GM20431 (cell line): ENCODE measurements at regions not wholly inside any gene's neighbourhood (a gene's known extent, or its start where the extent isn't known, plus 50 kb on each side); places are given as distances from the start of the nearest gene placed in this dataset.

Source experiments
- in situ Hi-C: fragments of 300-500 bp; cut with MseI, MboI; formaldehyde crosslinking; loops from one replicate; pipeline ENCODE4 v1.15.0; 2020; ENCODE audit warnings: low sequenced_read_pairs; ENCODE audit not compliant: unreplicated experiment

DNA sequence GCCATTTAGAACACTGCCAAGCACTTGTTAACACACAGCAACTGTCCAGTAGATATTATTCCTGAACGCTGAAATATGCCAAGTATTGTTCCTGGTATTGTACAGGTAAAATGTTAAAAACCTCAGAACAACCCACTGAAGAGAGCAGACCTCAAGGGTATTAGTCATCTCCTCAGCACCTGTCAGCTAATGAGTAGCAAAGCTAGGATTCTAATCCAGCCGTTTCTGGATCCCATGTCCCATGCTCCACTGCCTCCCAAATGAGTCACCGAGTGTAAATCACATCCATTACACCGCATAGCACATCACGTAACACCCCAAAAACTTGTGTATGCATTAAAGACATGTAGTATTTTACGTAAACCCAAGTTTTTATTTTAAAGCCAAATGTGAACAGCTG is 705.4 kb upstream of the TENM4 start:
- in situ Hi-C loops = no loop called here

DNA sequence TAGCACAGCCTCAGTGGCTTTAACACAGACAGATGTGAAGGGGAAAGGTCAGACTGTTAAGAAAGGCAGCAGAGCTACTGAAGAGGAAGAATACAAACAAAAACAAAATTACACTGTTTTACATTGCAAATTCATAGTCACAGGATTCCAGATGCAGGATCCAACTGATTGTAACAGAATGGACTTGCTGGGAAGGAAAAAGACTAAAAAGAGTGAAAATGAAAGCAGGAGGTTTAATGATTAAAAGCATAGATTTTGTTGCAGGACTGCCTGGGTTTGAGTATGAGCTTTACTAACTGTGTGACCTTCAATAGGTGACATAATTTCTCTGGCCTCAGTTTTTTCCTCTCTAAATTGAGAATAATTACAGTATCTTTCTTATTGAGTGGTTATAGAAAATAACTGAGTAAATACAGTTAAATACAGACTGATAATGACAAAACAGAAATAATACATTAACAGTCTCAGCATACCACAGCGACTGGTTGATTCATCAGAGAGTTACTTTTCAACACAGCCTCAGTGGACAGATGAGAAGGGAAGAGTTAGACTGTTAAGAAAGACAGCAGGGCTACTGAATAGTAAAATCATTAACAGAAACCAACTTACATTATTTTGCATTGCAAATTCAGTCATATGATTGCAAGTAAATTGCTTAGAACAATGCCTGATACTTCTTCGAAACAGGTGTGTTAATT is 704.2 kb upstream of the TENM4 start:
- in situ Hi-C loops = no loop called here

DNA sequence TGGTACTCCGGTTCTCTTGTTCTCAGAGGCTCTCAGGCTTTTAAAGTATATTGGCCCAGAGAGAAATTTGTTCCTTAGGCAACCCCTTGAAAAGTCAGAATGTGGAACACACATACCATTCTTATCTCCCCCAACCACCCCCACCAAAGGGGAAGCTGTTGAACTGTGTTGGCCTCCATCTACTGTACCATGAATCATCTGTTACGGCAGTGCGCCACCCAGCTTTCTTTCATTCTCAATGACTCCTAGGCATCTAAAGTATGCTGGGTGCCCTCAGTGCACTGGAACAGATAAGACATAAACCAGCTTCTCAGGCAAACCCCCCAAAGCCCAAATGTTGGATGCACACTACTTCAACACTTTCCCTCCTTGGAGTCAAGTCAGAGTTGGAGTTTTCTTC is 696.2 kb upstream of the TENM4 start:
- in situ Hi-C loops = no loop called here

DNA sequence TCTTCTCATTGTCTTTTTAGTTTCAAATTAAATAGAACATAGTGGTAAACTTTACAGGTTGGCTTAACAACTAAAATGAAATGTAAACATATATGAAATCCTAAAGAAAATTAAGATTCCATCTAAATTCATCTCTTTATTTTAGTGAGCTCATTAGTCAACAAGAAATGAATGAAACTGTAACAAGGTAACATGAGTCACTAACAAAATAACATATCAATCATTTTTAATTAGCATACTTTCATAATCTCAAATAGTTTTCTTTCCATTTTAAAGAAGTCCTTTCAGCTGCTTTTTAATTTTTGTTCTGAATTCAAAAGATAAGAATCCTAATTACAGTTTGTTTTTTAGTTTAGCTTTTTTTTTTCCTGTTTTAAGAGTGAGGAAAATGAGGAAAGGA is 688.6 kb upstream of the TENM4 start:
- in situ Hi-C loops = no loop called here

DNA sequence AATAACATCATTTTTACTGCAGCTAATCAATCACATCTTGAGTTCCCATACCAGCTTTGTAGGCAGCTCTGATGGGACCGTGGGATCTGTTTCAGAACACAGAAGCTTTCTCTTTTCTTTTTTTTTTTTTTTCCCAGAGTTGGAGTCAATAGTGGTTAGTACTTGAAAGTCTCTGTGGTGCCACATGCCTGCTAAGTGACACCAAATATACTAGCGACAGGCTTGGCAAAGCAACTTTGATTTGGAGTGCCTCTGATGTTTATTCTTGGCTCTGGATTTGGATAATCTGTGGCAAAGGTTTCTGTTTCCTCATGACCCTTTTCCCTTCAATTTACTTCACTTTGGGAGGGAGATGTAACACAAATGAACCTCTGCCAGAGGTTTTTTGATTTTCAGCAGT is 681.4 kb upstream of the TENM4 start:
- in situ Hi-C loops = no loop called here

DNA sequence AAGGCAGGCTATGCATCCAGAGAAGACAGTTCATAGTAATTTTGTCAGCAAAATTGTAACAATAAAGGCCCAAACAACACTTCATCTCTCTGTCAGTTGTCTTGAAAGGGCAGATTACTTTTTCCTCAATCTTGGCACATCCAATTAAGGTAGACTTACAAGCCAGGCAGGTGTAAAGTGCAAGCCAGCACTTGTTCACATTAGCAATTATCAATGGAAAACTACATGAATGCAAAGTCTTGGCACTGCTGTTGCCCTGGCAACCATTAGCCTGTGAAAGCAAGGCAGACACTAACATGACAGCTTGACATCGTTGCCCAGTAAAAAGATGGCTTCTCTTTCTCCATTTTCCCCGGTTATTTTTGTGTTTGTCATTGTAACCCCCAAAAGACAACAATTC is 677.2 kb upstream of the TENM4 start:
- in situ Hi-C loops = no loop called here

DNA sequence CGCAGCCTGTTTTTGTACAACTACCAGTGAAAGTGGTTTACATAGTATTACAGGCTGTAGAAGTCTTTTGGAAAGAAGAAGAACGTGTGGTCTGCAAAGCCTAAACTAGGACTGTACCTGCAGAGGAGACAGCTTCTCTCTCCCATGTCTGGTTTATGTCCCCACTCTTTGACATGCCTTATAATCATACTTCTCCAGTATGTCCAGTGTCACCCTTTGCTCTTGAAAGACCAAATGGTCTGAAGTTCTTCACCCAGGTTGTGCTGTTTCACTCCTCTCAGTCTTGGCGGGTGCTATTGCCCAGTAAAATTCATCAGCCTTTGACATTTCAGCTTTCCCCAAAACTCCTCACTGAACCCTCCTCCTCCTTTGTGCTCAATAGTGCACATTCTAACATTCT is 676.0 kb upstream of the TENM4 start:
- in situ Hi-C loops = no loop called here

DNA sequence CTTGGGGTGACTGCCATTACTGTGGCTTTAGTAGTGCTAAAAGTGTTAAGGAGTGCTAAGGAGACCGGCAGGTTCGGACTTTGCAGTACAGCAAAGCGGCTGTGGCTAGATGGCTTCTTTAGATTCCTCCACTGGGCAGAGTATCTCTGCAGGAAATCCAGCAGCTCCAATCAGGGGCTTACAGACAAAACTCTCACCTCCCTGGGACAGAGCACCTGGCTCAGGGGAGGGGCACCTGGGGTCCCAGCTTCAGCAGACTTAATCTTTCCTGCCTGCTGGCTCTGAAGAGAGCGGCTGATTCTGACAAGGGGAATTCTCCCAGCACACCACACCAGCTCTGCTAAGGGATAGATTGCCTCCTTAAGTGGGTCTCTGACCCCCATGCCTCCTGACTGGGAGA is 668.8 kb upstream of the TENM4 start:
- in situ Hi-C loops = no loop called here

DNA sequence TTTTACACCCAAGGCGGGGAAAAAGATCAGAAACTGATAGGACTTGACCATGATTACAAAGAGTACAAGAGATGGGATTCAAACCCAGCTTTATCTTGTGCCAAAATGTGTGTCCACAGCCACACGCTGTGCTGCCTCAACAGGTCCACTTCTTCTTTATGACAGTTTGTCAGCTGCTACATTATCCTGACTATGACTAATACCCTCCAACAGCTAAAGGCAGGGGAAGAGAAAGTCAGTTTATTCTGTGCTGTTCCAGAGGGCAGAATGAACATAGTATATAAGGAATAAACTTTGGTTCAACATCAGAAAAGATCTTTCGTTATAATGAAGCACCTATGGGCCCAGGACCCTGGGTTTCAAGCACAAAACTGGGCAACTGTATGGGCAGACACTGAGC is 668.2 kb upstream of the TENM4 start:
- in situ Hi-C loops = no loop called here

DNA sequence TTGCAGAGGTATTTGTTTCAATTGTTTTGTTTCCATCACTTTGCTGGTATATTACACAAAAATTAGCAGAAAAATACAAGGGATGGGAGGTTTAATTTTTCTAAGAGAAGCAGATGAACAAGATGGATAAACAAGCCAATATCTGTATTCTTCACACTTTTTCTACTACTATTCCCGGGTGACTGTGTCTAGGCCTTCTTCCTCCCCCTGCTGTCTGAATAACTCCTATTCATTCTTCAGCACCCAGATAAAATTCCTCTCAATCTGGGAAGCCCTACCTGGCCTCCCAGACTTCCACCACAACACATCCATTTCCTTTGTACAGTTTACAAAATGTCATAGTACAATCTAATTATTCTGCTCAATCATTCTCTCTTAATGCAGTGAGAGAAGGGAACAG is 666.6 kb upstream of the TENM4 start:
- in situ Hi-C loops = no loop called here

DNA sequence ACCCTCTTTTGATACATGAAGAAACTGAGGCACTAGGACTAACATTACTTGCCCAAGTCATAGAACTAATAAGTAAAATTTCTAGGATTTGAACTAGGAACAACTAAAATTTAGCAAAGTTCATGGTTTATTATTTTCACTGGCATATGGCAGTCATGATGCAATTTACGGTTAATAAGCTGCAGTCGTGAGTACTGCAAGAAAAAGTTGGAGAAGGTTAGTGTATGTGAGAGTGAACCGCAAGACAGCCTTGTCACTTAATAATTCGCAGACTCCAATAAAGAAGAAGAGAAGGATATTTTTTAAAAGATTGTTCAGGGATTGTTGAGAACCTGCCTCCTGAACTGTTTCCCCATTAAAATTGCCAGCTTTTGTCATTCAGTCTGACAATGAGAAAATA is 663.4 kb upstream of the TENM4 start:
- in situ Hi-C loops = no loop called here

DNA sequence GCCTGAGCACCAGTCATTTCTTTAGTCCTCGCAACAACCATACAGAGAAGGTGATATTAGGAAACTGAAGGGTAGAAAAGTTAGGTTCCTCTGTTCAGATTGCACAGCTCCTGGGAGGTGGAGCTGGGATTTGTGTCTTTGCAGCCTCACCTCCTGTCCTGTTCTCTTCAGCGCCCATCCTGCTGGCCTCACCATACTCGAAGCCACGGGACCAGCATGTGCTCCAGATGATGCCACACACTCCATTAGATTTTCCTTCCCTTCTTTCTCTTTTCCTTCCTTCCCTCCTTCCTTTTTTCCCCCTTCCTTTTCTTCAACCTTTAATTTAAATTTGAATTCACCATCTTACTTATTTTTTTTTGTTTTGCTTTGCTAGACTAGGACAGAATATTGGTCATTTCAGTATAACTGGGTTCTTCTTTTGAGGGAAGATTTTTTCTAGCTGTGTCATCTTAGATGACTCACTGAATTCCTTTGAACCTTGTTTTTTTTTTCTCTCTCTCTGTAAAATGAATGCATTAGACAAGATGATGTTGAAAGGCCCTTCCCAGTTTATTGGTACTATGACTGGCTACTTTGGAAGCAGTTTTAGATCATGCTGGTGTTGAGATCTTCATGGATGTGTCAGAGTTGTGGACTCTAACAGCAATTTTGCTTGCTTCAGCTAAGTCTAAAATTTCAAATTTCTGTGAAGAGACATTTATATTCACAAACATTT is 662.5 kb upstream of the TENM4 start:
- in situ Hi-C loops = no loop called here

DNA sequence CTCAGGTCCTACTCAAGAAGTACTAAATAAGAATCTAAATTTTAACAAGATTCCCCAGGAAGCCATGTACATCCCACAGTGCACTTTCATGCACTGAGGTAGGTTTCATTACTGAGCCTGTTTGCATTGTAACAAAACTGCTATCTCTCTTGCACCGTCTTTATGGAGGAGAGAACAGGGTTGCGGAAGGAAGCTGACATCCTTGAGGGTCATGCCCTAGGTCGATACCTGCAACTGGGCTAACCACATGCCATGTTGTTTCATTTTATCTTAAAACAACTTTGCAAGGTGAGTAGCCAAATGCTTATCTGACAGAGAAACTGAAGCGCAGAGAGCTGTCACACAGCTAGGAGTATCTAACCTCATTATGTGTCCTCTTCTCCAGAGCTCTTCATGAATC is 656.3 kb upstream of the TENM4 start:
- in situ Hi-C loops = no loop called here

DNA sequence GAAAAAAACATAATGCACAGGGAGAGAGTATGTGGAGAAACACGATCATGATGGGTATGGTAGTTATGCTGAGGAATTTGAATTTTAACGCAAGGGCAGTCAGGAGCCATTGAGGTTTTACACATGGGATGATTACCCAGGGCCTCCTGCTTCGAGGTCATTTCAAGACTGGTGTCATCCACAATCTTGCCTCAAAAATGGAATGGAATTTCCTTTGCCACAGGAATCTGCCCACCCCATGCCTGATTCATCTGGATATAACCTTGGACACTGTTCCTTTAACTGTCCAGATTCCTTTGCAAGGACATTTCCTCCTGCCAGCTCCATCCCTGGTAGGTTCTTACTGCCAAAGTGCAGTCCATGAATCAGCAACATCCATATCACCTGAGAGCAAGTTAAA is 655.9 kb upstream of the TENM4 start:
- in situ Hi-C loops = no loop called here

DNA sequence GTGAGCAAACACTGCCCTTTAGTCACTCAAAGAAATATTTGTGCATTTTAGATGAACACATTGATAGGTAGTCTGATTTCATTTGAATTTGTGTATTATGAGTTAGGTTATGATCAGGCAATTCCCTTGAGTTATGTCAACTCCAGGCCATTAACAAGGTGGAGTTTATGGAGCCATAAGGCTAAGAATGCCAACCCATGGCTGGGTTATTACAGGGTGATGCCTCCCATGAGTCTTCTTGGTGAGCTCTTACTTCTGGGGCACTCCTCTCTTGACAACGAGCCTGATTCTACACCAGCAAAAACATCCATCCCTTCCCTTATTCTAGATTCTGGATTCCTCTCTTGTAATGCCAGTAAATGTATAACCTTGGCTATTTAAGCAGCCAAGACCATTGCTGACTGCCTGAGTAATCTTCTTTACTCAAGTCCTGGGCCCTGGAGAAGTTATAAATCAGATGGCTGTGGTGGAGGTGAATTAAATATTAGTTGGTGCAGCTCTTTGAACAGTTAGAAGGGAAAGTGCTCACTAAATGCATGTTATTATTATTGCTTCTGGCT is 645.7 kb upstream of the TENM4 start:
- in situ Hi-C loops = no loop called here

DNA sequence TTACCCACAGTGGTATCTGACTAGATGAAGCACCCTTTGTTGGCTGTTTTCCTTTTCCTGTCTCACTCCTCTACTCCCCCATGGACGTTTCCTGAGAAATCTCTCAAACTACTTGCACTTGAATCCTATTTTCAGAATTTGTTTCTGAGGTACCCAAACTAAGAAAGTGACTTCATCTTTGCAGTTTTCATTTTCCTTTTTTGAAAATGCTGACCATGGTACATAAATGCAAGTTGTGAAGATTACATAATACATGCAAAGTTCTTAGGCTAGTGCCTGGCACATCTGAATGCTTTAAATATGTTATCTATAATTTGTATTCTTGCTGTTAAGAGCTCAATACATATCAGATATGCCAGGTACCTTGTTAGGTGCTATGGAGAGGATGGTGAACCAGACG is 644.7 kb upstream of the TENM4 start:
- in situ Hi-C loops = no loop called here

DNA sequence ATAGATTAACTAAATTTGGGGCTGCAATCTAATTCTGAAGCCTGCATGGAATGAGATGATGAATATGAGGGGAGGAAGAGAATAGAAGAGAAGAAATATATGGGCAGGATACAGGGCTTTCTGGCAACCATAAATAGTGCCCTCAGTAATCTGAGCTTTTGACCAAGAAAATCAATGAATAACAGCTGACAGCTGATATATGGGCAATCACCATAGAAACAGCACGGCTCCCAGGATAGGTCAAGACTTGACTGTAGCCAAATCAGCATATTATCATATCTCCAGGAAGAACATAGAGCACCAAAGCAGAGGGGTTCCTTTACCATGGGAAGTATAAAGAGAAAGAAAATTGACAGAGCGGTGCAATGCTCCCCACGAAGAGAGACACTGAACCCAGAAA is 643.8 kb upstream of the TENM4 start:
- in situ Hi-C loops = no loop called here

DNA sequence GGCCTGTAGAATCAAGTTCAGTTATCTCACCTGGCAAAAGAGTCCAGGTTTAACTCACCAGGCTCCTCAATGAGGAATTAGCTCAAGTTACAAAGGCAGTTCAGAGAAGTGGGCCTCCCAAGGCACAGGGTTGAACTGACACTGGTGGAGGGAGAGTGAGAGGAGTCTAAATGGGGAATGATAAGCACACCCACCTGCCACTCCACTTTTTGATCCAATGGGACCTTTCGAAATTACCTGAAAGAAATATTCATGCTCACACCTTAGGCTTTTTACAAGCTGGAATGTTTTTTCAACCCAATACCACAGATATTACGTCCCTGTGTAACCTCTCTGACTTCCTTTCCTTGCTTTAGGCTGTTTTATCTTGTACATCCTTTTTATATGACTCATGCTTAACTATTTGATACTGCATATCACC is 642.7 kb upstream of the TENM4 start:
- in situ Hi-C loops = no loop called here

DNA sequence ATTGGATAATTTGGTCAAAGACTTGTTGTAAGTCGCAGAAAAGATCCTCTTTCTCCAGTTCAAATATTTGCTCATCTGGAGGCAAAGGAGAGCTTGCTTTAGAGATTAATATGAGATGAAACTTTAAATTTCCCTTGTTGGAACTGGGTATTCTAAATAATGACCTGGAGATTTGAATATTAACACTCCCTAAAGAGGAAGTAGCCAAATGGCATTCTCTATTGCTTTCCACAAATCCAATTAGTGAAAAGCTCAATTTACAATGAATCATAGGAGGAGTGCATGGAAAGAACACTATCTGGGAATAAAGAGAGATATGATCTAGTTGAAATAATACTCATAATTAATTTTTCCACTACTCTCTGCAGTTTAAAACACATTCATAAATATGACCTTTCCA is 641.6 kb upstream of the TENM4 start:
- in situ Hi-C loops = no loop called here

DNA sequence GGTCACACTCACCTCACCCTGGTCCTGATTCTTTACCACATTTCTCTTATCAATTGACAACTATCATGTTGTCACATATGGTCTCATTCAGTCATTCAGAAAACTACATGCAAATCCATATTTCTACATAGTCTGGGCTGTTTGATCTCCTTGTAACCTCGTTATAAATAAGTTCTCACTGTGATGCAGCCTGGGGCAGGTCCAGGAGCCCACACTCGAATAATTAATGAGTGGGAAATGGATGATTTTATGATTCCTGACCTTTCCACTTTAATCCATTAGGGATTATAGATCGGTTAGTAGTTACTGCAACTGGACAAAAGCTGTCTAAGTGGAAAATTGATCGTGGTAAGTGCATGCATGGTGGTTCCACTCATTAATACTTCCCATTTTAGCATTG is 636.3 kb upstream of the TENM4 start:
- in situ Hi-C loops = no loop called here

DNA sequence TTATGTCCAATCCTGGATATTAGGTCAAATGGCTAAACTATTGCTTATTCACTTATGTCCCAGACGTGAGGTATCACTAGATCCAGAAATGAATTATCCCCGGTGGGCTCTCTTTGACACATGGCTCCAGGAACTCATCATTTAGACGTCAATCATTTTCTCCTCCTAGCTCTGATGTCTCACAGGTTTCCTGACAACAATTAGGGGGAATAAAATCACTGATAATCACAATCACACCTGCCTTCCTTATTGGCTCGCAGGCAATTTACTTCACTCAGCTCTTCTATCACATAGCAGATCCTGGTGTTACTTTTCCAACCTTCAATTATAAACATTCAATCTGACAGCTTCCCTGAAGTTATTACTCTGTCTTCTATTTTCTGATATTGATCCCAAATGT is 634.0 kb upstream of the TENM4 start:
- in situ Hi-C loops = no loop called here

DNA sequence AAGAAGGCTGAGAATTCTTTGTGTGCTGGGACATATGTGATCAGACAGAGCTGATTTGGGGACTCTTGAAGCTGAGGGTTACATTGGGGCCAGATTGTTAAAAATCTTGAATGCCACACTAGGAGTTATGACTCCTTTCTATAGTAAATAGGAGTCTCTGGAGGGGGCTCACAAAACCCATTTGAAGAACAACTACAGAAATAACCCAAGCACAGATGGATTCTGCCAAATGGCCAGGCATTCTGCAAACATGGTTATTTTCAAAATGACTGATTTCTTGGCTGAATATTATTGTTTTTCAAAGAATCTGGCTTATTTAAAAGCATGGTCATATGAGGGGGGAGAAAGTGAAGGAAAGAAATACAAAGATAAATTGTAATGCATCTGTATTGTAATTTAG is 625.5 kb upstream of the TENM4 start:
- in situ Hi-C loops = no loop called here
